Esophagus muscularis mucosa (tissue), 4 donors: ENCODE measurements at regions not wholly inside any gene's neighbourhood (a gene's known extent, or its start where the extent isn't known, plus 50 kb on each side); places are given as distances from the start of the nearest gene placed in this dataset.

Experiments used
- DNase-seq: peaks from one replicate; pipeline ENCODE4 v3.0.0-alpha.2; 2017; ENCODE audit errors: extremely low spot score
- H3K27ac ChIP-seq, 4 donors: fragments of 200-600 bp; sonication (generic); replicated peaks in 1 of 4; 1 replicate in 3 of 4; 2 replicates in 1 of 4; pipeline ENCODE4 v1.5.1; 2016 to 2019; ENCODE audit warnings: mild to moderate bottlenecking in 1 of 4
- H3K27me3 ChIP-seq, 4 donors: fragments of 200-600 bp; sonication (generic); one replicate each; pipeline versions ENCODE4 v1.5.1 to v1.6.0; 2016 to 2019
- H3K36me3 ChIP-seq, 4 donors: fragments of 200-600 bp; sonication (generic); one replicate each; pipeline ENCODE4 v1.5.1; 2016 to 2019
- H3K4me1 ChIP-seq, 4 donors: fragments of 200-600 bp; sonication (generic); one replicate each; pipeline ENCODE4 v1.5.1; 2016 to 2019
- H3K4me3 ChIP-seq, 4 donors: fragments of 200-600 bp; sonication (generic); 1 replicate in 2 of 4; 2 replicates in 2 of 4; pipeline ENCODE4 v1.5.1; 2016 to 2019; ENCODE audit warnings: mild to moderate bottlenecking in 4 of 4, moderate library complexity in 1 of 4
- H3K9me3 ChIP-seq, 4 donors: fragments of 200-600 bp; sonication (generic); 1 replicate in 3 of 4; 2 replicates in 1 of 4; pipeline ENCODE4 v1.5.1; 2016 to 2019
- CTCF ChIP-seq, 3 experiments: fragments of 200-600 bp in 2 of 3; fragments of 450-650 bp in 1 of 3; sonication (generic) in 2 of 3; IDR thresholded peaks; one replicate each; pipeline ENCODE4 v1.5.1; 2017 to 2019; ENCODE audit warnings: antibody characterized with exemption in 3 of 3, mild to moderate bottlenecking in 2 of 3, moderate library complexity in 1 of 3
- EP300 ChIP-seq: sonication (generic); formaldehyde crosslinking; IDR thresholded peaks from one replicate; pipeline ENCODE4 v1.6.1; 2017; ENCODE audit warnings: antibody characterized with exemption
- POLR2A ChIP-seq: fragments of 450-650 bp; IDR thresholded peaks from one replicate; pipeline ENCODE4 v1.6.1; 2017; ENCODE audit warnings: antibody characterized with exemption, moderate library complexity, mild to moderate bottlenecking, low read depth
- POLR2AphosphoS5 ChIP-seq, 2 donors: sonication (generic); formaldehyde crosslinking; IDR thresholded peaks; one replicate each; pipeline ENCODE4 v1.6.1; 2017; ENCODE audit warnings: antibody characterized with exemption in 2 of 2
- WGBS: methylation state at CpG from one replicate; pipeline ENCODE4 v1.1.5; 2018; 5-methylcytosine and 5-hydroxymethylcytosine counted together
- intact Hi-C: fragments of 100-400 bp; cut with DNase I; formaldehyde crosslinking; loops from one replicate; pipeline ENCODE4 v1.15.1; 2023

- TF ChIP-seq POLR2A: no peak
- no peak for TF ChIP-seq CTCF (IDR thresholded peaks at IDR 0.05)
- no peak for TF ChIP-seq EP300
- TF ChIP-seq POLR2AphosphoS5 (IDR thresholded peaks at IDR 0.05): no peak
- H3K4me1 ChIP-seq: no peaks in the 10 kb centered on the region
- no peaks in the 10 kb centered on the region for H3K9me3 ChIP-seq
- no peaks in the 10 kb centered on the region for H3K27me3 ChIP-seq
- no peak overlapping the region for H3K4me3 ChIP-seq
- no peak for DNase-seq
- 100% methylated on average over 1 of the region's 1 CpG for WGBS
- H3K27ac ChIP-seq: no peak overlapping the region
- H3K36me3 ChIP-seq: no peaks in the 10 kb centered on the region
- intact Hi-C loops: no loop called here
Observed at GRCh38 chr11:38315151-38315550, 1717.1 kb upstream of the RAG2 start.

GRCh38 chr11:38307455-38307854 is 1709.4 kb upstream of the RAG2 start:
- intact Hi-C loops: no loop called here
- WGBS: 85% methylated on average over 1 of the region's 1 CpG

GRCh38 chr11:38305682-38306081 is 1707.6 kb upstream of the RAG2 start:
- H3K27ac ChIP-seq: no peak overlapping the region
- H3K27me3 ChIP-seq: no peaks in the 10 kb centered on the region
- intact Hi-C loops: no loop called here
- 82% methylated on average over 6 of the region's 6 CpGs for WGBS
- TF ChIP-seq EP300 (no peak), POLR2AphosphoS5 (IDR thresholded peaks at IDR 0.05) (no peak), CTCF (IDR thresholded peaks at IDR 0.05) (no peak), POLR2A (no peak)
- no peaks in the 10 kb centered on the region for H3K9me3 ChIP-seq
- DNase-seq: no peak
- H3K4me1 ChIP-seq: peaks cover 0 to 3% (median under 1%) of the 10 kb centered on the region in 4 donors
- H3K36me3 ChIP-seq: no peaks in the 10 kb centered on the region
- no peak overlapping the region for H3K4me3 ChIP-seq

More at GRCh38 chr11:38307455-38307854, 1709.4 kb upstream of the RAG2 start:
- no peaks in the 10 kb centered on the region for H3K27me3 ChIP-seq
- TF ChIP-seq POLR2AphosphoS5 (IDR thresholded peaks at IDR 0.05): no peak
- TF ChIP-seq CTCF (IDR thresholded peaks at IDR 0.05): no peak
- no peak for TF ChIP-seq POLR2A
- no peak for TF ChIP-seq EP300
- DNase-seq: no peak
- no peaks in the 10 kb centered on the region for H3K36me3 ChIP-seq
- no peak overlapping the region for H3K27ac ChIP-seq
- H3K9me3 ChIP-seq: no peaks in the 10 kb centered on the region
- H3K4me1 ChIP-seq: no peaks in the 10 kb centered on the region
- H3K4me3 ChIP-seq: no peak overlapping the region

GRCh38 chr11:38304926-38305325 is 1706.9 kb upstream of the RAG2 start:
- Histone ChIP-seq H3K27ac (no peak overlapping the region), H3K4me3 (no peak overlapping the region), H3K27me3 (no peaks in the 10 kb centered on the region), H3K36me3 (no peaks in the 10 kb centered on the region), H3K9me3 (no peaks in the 10 kb centered on the region), H3K4me1 (peaks cover 0 to 10% (median 1%) of the 10 kb centered on the region in 4 donors)
- no peak for DNase-seq
- TF ChIP-seq POLR2A (no peak), CTCF (IDR thresholded peaks at IDR 0.05) (no peak), POLR2AphosphoS5 (IDR thresholded peaks at IDR 0.05) (no peak), EP300 (no peak)
- WGBS: 55% methylated on average over 2 of the region's 2 CpGs
- intact Hi-C loops: no loop called here

GRCh38 chr11:38302564-38302963 is 1704.5 kb upstream of the RAG2 start:
- intact Hi-C loops: no loop called here
- WGBS: 0% methylated on average over 1 of the region's 1 CpG
- Histone ChIP-seq H3K4me3 (no peak overlapping the region), H3K36me3 (no peaks in the 10 kb centered on the region), H3K27me3 (no peaks in the 10 kb centered on the region), H3K9me3 (no peaks in the 10 kb centered on the region), H3K27ac (no peak overlapping the region), H3K4me1 (peaks cover 0 to 10% (median 1%) of the 10 kb centered on the region in 4 donors)
- DNase-seq: no peak
- no peak for TF ChIP-seq POLR2A
- TF ChIP-seq EP300: no peak
- no peak for TF ChIP-seq CTCF (IDR thresholded peaks at IDR 0.05)
- no peak for TF ChIP-seq POLR2AphosphoS5 (IDR thresholded peaks at IDR 0.05)
